Uterus (tissue), 2 donors: ENCODE measurements at regions not wholly inside any gene's neighbourhood (a gene's known extent, or its start where the extent isn't known, plus 50 kb on each side); places are given as distances from the start of the nearest gene placed in this dataset.

Experiments used
- CTCF ChIP-seq, 4 experiments: fragments of 200-600 bp in 2 of 4; fragments of 450-650 bp in 2 of 4; sonication (generic) in 2 of 4; IDR thresholded peaks; one replicate each; pipeline ENCODE4 v1.5.1; 2016 to 2019; ENCODE audit warnings: antibody characterized with exemption in 4 of 4, mild to moderate bottlenecking in 2 of 4, moderate library complexity in 1 of 4
- POLR2A ChIP-seq, 2 donors: fragments of 450-650 bp; IDR thresholded peaks; one replicate each; pipeline ENCODE4 v1.6.1; 2016; ENCODE audit warnings: antibody characterized with exemption in 2 of 2, mild to moderate bottlenecking in 1 of 2, moderate library complexity in 1 of 2

- TF ChIP-seq CTCF (IDR thresholded peaks at IDR 0.05), result no peak
- no peak for TF ChIP-seq POLR2A (IDR thresholded peaks at IDR 0.05)
These were observed 320.6 kb downstream of the LPIN1 start for GRCh38 chr2:12066986-12067385.
